NT2/D1 (cell line): ENCODE measurements at regions not wholly inside any gene's neighbourhood (a gene's known extent, or its start where the extent isn't known, plus 50 kb on each side); places are given as distances from the start of the nearest gene placed in this dataset.

ENCODE experiments used
- SUZ12 ChIP-seq: IDR thresholded peaks from 2 replicates; pipeline ENCODE4 v1.6.1; 2011; ENCODE audit not compliant: insufficient read length, insufficient read depth; ENCODE audit errors: extremely low read depth
- YY1 ChIP-seq: IDR thresholded peaks from 2 replicates; pipeline ENCODE4 v1.6.1; 2011; ENCODE audit not compliant: insufficient read length, insufficient read depth
- ZNF274 ChIP-seq: IDR thresholded peaks from 2 replicates; pipeline ENCODE4 v1.6.1; 2011; ENCODE audit warnings: mild to moderate bottlenecking, low read depth, low read length

DNA sequence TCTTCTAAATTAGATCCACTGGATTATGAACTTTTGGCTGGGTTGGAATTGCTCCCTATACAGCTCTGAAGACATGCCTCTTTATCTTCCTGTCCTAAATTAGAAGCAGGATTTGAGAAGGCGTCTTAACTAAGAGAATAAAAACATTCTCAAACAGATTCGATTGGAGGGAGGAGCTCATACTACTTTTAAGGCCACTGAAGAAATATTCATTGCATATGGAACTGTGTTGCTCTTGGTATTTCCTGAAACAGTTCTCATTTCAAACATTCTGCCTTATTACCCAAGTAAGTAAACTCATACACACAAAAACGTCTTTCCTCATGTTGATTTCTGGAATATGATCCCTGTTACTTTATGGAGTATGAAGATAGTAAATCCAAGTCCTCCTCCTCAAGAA lies 519.7 kb upstream of the CDH4 start:
- TF ChIP-seq YY1 (no peak), ZNF274 (no peak), SUZ12 (no peak)
